Nephron progenitor cell (in vitro differentiated cells): ENCODE measurements at regions not wholly inside any gene's neighbourhood (a gene's known extent, or its start where the extent isn't known, plus 50 kb on each side); places are given as distances from the start of the nearest gene placed in this dataset.
"Not testable (repeated sequence)": the region's sequence is repeated elsewhere in the genome, so short reads cannot be mapped to it uniquely, and the experiment has no call there.

Experiments used
- DNase-seq: peaks from one replicate; pipeline ENCODE4 v3.0.0; 2021
- H3K27ac Mint-ChIP-seq: 2 replicates; pipeline ENCODE4 v1.8.0; 2021; ENCODE audit warnings: mild to moderate bottlenecking, moderate library complexity, mixed read lengths
- H3K27me3 Mint-ChIP-seq: 2 replicates; pipeline ENCODE4 v1.8.0; 2021; ENCODE audit warnings: mild to moderate bottlenecking, low read depth, mixed read lengths; ENCODE audit not compliant: poor library complexity
- H3K36me3 Mint-ChIP-seq: 2 replicates; pipeline ENCODE4 v1.8.0; 2021; ENCODE audit warnings: low read depth, mixed read lengths
- H3K4me1 Mint-ChIP-seq: 2 replicates; pipeline ENCODE4 v1.8.0; 2021; ENCODE audit warnings: mixed read lengths
- H3K4me3 Mint-ChIP-seq: 2 replicates; pipeline ENCODE4 v1.8.0; 2021; ENCODE audit warnings: mild to moderate bottlenecking, moderate library complexity, mixed read lengths
- H3K9me3 Mint-ChIP-seq: 2 replicates; pipeline ENCODE4 v1.8.0; 2021; ENCODE audit warnings: mild to moderate bottlenecking, moderate library complexity, mixed read lengths
- TF ChIP-seq, protein P1 (sequence below): fragments of 200-600 bp; sonication (generic); IDR thresholded peaks from 2 replicates; pipeline ENCODE4 v1.5.0; 2021; ENCODE audit warnings: antibody characterized with exemption

- Mint-ChIP-seq H3K36me3 (no peaks in the 10 kb centered on the region), H3K9me3 (peaks cover 3% of the 10 kb centered on the region), H3K27ac (no peak overlapping the region), H3K4me1 (peaks cover 12% of the 10 kb centered on the region), H3K27me3 (no peaks in the 10 kb centered on the region), H3K4me3 (no peak overlapping the region)
- TF ChIP-seq, protein P1, sequence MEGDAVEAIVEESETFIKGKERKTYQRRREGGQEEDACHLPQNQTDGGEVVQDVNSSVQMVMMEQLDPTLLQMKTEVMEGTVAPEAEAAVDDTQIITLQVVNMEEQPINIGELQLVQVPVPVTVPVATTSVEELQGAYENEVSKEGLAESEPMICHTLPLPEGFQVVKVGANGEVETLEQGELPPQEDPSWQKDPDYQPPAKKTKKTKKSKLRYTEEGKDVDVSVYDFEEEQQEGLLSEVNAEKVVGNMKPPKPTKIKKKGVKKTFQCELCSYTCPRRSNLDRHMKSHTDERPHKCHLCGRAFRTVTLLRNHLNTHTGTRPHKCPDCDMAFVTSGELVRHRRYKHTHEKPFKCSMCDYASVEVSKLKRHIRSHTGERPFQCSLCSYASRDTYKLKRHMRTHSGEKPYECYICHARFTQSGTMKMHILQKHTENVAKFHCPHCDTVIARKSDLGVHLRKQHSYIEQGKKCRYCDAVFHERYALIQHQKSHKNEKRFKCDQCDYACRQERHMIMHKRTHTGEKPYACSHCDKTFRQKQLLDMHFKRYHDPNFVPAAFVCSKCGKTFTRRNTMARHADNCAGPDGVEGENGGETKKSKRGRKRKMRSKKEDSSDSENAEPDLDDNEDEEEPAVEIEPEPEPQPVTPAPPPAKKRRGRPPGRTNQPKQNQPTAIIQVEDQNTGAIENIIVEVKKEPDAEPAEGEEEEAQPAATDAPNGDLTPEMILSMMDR, result no peak
- DNase-seq, result no peak
Measured at GRCh38 chr5:83404182-83404716, 67.3 kb upstream of the VCAN start.

DNA sequence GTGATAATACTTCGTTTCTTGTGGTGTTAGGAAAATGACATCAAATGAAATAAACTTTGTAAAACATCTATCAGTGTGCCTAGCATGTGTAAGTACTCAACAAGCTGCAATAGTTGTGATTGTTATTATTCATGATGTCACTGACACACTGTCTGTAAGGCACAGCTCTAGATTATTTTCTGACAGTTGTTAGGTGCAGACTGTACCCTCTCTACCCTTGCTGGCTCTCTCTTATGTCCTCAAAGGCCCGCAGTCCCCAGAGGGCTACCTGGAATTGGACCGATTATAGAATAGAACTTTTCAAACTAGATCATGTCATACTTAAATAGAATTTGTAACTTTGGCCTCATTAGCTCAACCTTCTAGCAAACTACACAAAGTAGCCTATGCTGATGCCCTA lies 65.9 kb upstream of the VCAN start:
- no peak for DNase-seq
- H3K36me3 Mint-ChIP-seq, result no peaks in the 10 kb centered on the region
- H3K27me3 Mint-ChIP-seq, result no peaks in the 10 kb centered on the region
- no peak overlapping the region for H3K4me3 Mint-ChIP-seq
- H3K4me1 Mint-ChIP-seq, result peaks cover 12% of the 10 kb centered on the region
- H3K27ac Mint-ChIP-seq, result no peak overlapping the region
- TF ChIP-seq, protein P1, result no peak
- peaks cover 17% of the 10 kb centered on the region for H3K9me3 Mint-ChIP-seq

GRCh38 chr5:83406906-83407305 lies 64.6 kb upstream of the VCAN start:
- H3K27ac Mint-ChIP-seq, result no peak overlapping the region
- H3K36me3 Mint-ChIP-seq, result no peaks in the 10 kb centered on the region
- H3K4me1 Mint-ChIP-seq, result peaks cover 2% of the 10 kb centered on the region
- TF ChIP-seq, protein P1, result no peak
- no peak for DNase-seq
- peaks cover 28% of the 10 kb centered on the region for H3K9me3 Mint-ChIP-seq
- H3K4me3 Mint-ChIP-seq, result no peak overlapping the region
- H3K27me3 Mint-ChIP-seq, result no peaks in the 10 kb centered on the region

DNA sequence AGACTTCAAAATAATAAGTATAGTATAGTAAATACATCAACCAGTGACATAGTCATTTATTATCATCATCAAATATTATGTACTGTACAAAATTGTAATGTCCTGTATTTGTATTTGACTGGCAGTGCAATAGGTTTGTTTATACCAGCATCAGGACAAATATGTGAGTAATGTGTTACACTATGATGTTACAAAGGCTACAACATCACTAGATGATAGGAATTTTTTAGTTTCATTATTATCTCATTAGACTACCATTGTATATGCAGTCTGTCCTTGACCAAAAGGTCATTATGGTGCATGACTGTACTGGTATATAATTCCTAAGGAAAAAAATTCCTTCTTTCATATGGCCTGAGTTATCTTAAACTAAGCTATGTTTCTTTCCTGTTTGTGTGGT lies 63.6 kb upstream of the VCAN start:
- Mint-ChIP-seq H3K4me3 (no peak overlapping the region), H3K27me3 (no peaks in the 10 kb centered on the region), H3K27ac (no peak overlapping the region), H3K4me1 (no peaks in the 10 kb centered on the region), H3K9me3 (peaks cover 35% of the 10 kb centered on the region), H3K36me3 (no peaks in the 10 kb centered on the region)
- no peak for DNase-seq
- TF ChIP-seq, protein P1, result no peak

- no peaks in the 10 kb centered on the region for H3K4me1 Mint-ChIP-seq
- H3K4me3 Mint-ChIP-seq, result no peak overlapping the region
- H3K9me3 Mint-ChIP-seq, result peaks cover 35% of the 10 kb centered on the region
- no peak for DNase-seq
- no peaks in the 10 kb centered on the region for H3K27me3 Mint-ChIP-seq
- TF ChIP-seq, protein P1, result no peak
- H3K27ac Mint-ChIP-seq, result no peak overlapping the region
- H3K36me3 Mint-ChIP-seq, result no peaks in the 10 kb centered on the region
Measured at GRCh38 chr5:83408719-83409118, 62.8 kb upstream of the VCAN start.

- not testable (repeated sequence) for H3K36me3 Mint-ChIP-seq, H3K4me1 Mint-ChIP-seq, H3K4me3 Mint-ChIP-seq, H3K27me3 Mint-ChIP-seq, H3K27ac Mint-ChIP-seq, DNase-seq
- H3K9me3 Mint-ChIP-seq, result peaks cover 35% of the 10 kb centered on the region
Measured at GRCh38 chr5:83409776-83410175, 61.8 kb upstream of the VCAN start.

- not testable (repeated sequence) for H3K4me3 Mint-ChIP-seq, H3K27me3 Mint-ChIP-seq, H3K36me3 Mint-ChIP-seq, H3K4me1 Mint-ChIP-seq, DNase-seq, H3K27ac Mint-ChIP-seq
- H3K9me3 Mint-ChIP-seq, result peaks cover 35% of the 10 kb centered on the region
Measured at GRCh38 chr5:83410319-83410718, 61.2 kb upstream of the VCAN start.
